ENCODE measurements at regions not wholly inside any gene's neighbourhood (a gene's known extent, or its start where the extent isn't known, plus 50 kb on each side); places are given as distances from the start of the nearest gene placed in this dataset.

DNA sequence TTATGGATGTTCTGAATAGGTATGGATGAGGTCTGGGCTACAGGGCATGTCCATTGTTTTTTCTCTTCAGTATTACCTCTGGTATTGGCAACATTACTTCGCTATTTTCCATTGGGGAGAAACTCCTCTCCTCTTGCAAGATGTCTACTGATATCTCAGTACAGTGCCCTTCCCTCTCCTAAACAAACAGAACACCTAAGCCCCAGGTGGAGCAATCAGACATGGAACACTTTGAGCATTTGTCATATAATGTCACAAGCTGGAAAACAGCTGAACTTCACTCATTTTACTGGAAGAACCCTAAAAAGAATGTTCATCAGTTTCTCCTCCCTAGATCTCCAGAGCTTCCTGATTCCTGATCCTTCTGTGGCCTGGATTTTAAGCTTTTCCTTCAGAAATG, 339.8 kb downstream of the FRK start:
- no peak for TF ChIP-seq ZNF444 (CRISPR knock-in tag; IDR thresholded peaks at IDR 0.05)
- no peak for TF ChIP-seq FOSL1 (tag; conservative IDR thresholded peaks at IDR 0.05)
- TF ChIP-seq ZBTB9 (CRISPR knock-in tag; IDR thresholded peaks at IDR 0.05), result no peak
- no peak for TF ChIP-seq ZNF347 (CRISPR knock-in tag; IDR thresholded peaks at IDR 0.05; ENCODE audit: low read depth)
- TF ChIP-seq HMG20B (CRISPR knock-in tag; IDR thresholded peaks at IDR 0.05), result no peak
- H3K4me3 ChIP-seq, result no peak overlapping the region
- H3K9me1 ChIP-seq (ENCODE audit: control insufficient read depth, insufficient read depth, low read length), result no peaks in the 10 kb centered on the region
- no peak overlapping the region for H3K27ac ChIP-seq (ENCODE audit: extremely low read depth, low read depth, low read length)
- H3K4me2 ChIP-seq (ENCODE audit: insufficient read depth, low read length), result no peak overlapping the region
- in situ Hi-C loops (cut with MboI) (no loop called here), intact Hi-C loops (cut with micrococcal nuclease) (no loop called here)
- FAIRE-seq (no peak), DNase-seq (ENCODE audit: extremely low read depth in 1 of 4, low spot score in 3 of 4) (no peak), ATAC-seq (no peak)
- H3K4me1 ChIP-seq (replicated peaks in 1 of 2; ENCODE audit: control insufficient read depth in 2 of 2, insufficient read depth in 2 of 2, low read length in 2 of 2), result no peaks in the 10 kb centered on the region
- WGBS (ENCODE audit: insufficient coverage, low coverage, missing lambda C conversion rate), result 0% methylated on average over 1 of the region's 1 CpG
- BruUV-seq (replicated peaks), result no TSS peak
- H3K9me3 ChIP-seq (replicated peaks; ENCODE audit: control insufficient read depth, insufficient read depth, low read depth, low read length), result no peaks in the 10 kb centered on the region
- ChIA-PET POLR2A (no interaction called here), CTCF (ENCODE audit: low intra/inter-chr PET ratio) (no interaction called here)
- no peak overlapping the region for H2AFZ ChIP-seq (ENCODE audit: low read depth, low read length)
- no peaks in the 10 kb centered on the region for H3K79me2 ChIP-seq (ENCODE audit: control insufficient read depth, insufficient read depth, low read length)
- no peaks in the 10 kb centered on the region for H3K36me3 ChIP-seq (ENCODE audit: control insufficient read depth, insufficient read depth, low read length)
- no peaks in the 10 kb centered on the region for H4K20me1 ChIP-seq (replicated peaks; ENCODE audit: control insufficient read depth, insufficient read depth, low read length)
- no peaks in the 10 kb centered on the region for H3K27me3 ChIP-seq (ENCODE audit: control insufficient read depth in 2 of 2, insufficient read depth in 2 of 2, low read length in 2 of 2)
- H3K9ac ChIP-seq (ENCODE audit: insufficient read depth in 1 of 2, low read depth in 2 of 2, low read length in 2 of 2), result no peak overlapping the region

- ChIA-PET CTCF (ENCODE audit: low intra/inter-chr PET ratio) (no interaction called here), POLR2A (no interaction called here)
- no TSS peak for BruUV-seq (replicated peaks)
- Histone ChIP-seq H3K36me3 (ENCODE audit: control insufficient read depth, insufficient read depth, low read length) (no peaks in the 10 kb centered on the region), H3K4me3 (no peak overlapping the region), H3K79me2 (ENCODE audit: control insufficient read depth, insufficient read depth, low read length) (no peaks in the 10 kb centered on the region), H3K27me3 (ENCODE audit: control insufficient read depth in 2 of 2, insufficient read depth in 2 of 2, low read length in 2 of 2) (no peaks in the 10 kb centered on the region), H3K4me1 (replicated peaks in 1 of 2; ENCODE audit: control insufficient read depth in 2 of 2, insufficient read depth in 2 of 2, low read length in 2 of 2) (no peaks in the 10 kb centered on the region), H3K9me3 (replicated peaks; ENCODE audit: control insufficient read depth, insufficient read depth, low read depth, low read length) (no peaks in the 10 kb centered on the region), H3K4me2 (ENCODE audit: insufficient read depth, low read length) (no peak overlapping the region), H2AFZ (ENCODE audit: low read depth, low read length) (no peak overlapping the region), H3K9me1 (ENCODE audit: control insufficient read depth, insufficient read depth, low read length) (no peaks in the 10 kb centered on the region), H3K9ac (ENCODE audit: insufficient read depth in 1 of 2, low read depth in 2 of 2, low read length in 2 of 2) (no peak overlapping the region), H4K20me1 (replicated peaks; ENCODE audit: control insufficient read depth, insufficient read depth, low read length) (no peaks in the 10 kb centered on the region), H3K27ac (ENCODE audit: extremely low read depth, low read depth, low read length) (no peak overlapping the region)
- WGBS (ENCODE audit: insufficient coverage, low coverage, missing lambda C conversion rate), result 0% methylated on average over 1 of the region's 1 CpG
- ATAC-seq (no peak), FAIRE-seq (no peak), DNase-seq (ENCODE audit: extremely low read depth in 1 of 4, low spot score in 3 of 4) (no peak)
- intact Hi-C loops (cut with micrococcal nuclease), result no loop called here
- TF ChIP-seq RBM34 (IDR thresholded peaks at IDR 0.05; ENCODE audit: borderline replicate concordance, insufficient read depth, low read length), result no peak
- no peak for TF ChIP-seq SMARCA5 (IDR thresholded peaks at IDR 0.05)
- TF ChIP-seq CC2D1A (IDR thresholded peaks at IDR 0.05), result no peak
- TF ChIP-seq ZNF316 (IDR thresholded peaks at IDR 0.05), result no peak
- no peak for TF ChIP-seq L3MBTL2 (IDR thresholded peaks at IDR 0.05)
- in situ Hi-C loops (cut with MboI), result no loop called here
These were observed 343.2 kb downstream of the FRK start for GRCh38 chr6:115717472-115717871.

Data from K562 (cell line).